HL-60 (cell line): ENCODE measurements at regions not wholly inside any gene's neighbourhood (a gene's known extent, or its start where the extent isn't known, plus 50 kb on each side); places are given as distances from the start of the nearest gene placed in this dataset.

Experiments
- DNase-seq, 2 experiments: peaks; one replicate each; pipeline ENCODE4 v3.0.0-alpha.2; 2010 to 2020; ENCODE audit warnings: low read depth in 1 of 2, low spot score in 1 of 2
- H3K27ac ChIP-seq: fragments of 250-450 bp; sonication (Bioruptor Pico); replicated peaks from 2 replicates; pipeline ENCODE4 v1.5.1; 2020; ENCODE audit warnings: mild to moderate bottlenecking, moderate library complexity
- H3K27me3 ChIP-seq: fragments of 250-450 bp; sonication (Bioruptor Pico); 2 replicates; pipeline ENCODE4 v1.5.1; 2021; ENCODE audit warnings: mild to moderate bottlenecking, moderate library complexity; ENCODE audit not compliant: insufficient read depth, poor library complexity, severe bottlenecking
- H3K4me3 ChIP-seq: replicated peaks from 2 replicates; pipeline ENCODE4 v1.5.1; 2011; ENCODE audit warnings: mild to moderate bottlenecking, control low read depth, low read length; ENCODE audit not compliant: insufficient read depth
- CTCF ChIP-seq: IDR thresholded peaks from one replicate; pipeline ENCODE4 v1.5.1; 2011; ENCODE audit warnings: low read length, control low read depth, inconsistent platforms; ENCODE audit not compliant: insufficient read depth
- GABPA ChIP-seq: IDR thresholded peaks from 2 replicates; pipeline ENCODE4 v1.6.1; 2012; ENCODE audit warnings: low read depth
- POLR2AphosphoS5 ChIP-seq: IDR thresholded peaks from 2 replicates; pipeline ENCODE4 v1.6.1; 2012; ENCODE audit warnings: low read depth
- REST ChIP-seq: IDR thresholded peaks from 2 replicates; pipeline ENCODE4 v1.6.1; 2012; ENCODE audit warnings: low read depth; ENCODE audit not compliant: insufficient replicate concordance
- SPI1 ChIP-seq: IDR thresholded peaks from 2 replicates; pipeline ENCODE4 v1.6.1; 2012; ENCODE audit warnings: low read depth, mild to moderate bottlenecking, borderline replicate concordance

- Histone ChIP-seq H3K4me3 (no peak overlapping the region), H3K27ac (no peak overlapping the region), H3K27me3 (no peaks in the 10 kb centered on the region)
- TF ChIP-seq SPI1 (no peak), REST (no peak), POLR2AphosphoS5 (no peak), CTCF (no peak), GABPA (no peak)
- no peak for DNase-seq
Measured at GRCh38 chrX:20685652-20686051, 418.9 kb upstream of the RPS6KA3 start.

GRCh38 chrX:20681683-20682082 lies 415.0 kb upstream of the RPS6KA3 start:
- H3K27ac ChIP-seq, result no peak overlapping the region
- no peak for DNase-seq
- H3K27me3 ChIP-seq, result no peaks in the 10 kb centered on the region
- no peak overlapping the region for H3K4me3 ChIP-seq
- TF ChIP-seq GABPA, result no peak
- no peak for TF ChIP-seq REST
- TF ChIP-seq CTCF, result no peak

GRCh38 chrX:20680998-20681397 lies 414.3 kb upstream of the RPS6KA3 start:
- no peak overlapping the region for H3K27ac ChIP-seq
- no peak for DNase-seq
- TF ChIP-seq POLR2AphosphoS5 (no peak), GABPA (no peak), CTCF (no peak), REST (no peak), SPI1 (no peak)

More at GRCh38 chrX:20680998-20681397, 414.3 kb upstream of the RPS6KA3 start:
- no peak overlapping the region for H3K4me3 ChIP-seq
- H3K27me3 ChIP-seq, result no peaks in the 10 kb centered on the region
